HG03469 (cell line): ENCODE measurements at regions not wholly inside any gene's neighbourhood (a gene's known extent, or its start where the extent isn't known, plus 50 kb on each side); places are given as distances from the start of the nearest gene placed in this dataset.

Source experiments
- ATAC-seq: cut with Tn5 transposase; IDR thresholded peaks from one replicate; pipeline ENCODE4 v1.9.1; 2021; ENCODE audit warnings: mild to moderate bottlenecking, moderate library complexity, moderate number of reproducible peaks; ENCODE audit not compliant: unreplicated experiment

- ATAC-seq = no peak
These were observed 201.1 kb downstream of the BRD1 start for GRCh38 chr22:49626361-49627216.

DNA sequence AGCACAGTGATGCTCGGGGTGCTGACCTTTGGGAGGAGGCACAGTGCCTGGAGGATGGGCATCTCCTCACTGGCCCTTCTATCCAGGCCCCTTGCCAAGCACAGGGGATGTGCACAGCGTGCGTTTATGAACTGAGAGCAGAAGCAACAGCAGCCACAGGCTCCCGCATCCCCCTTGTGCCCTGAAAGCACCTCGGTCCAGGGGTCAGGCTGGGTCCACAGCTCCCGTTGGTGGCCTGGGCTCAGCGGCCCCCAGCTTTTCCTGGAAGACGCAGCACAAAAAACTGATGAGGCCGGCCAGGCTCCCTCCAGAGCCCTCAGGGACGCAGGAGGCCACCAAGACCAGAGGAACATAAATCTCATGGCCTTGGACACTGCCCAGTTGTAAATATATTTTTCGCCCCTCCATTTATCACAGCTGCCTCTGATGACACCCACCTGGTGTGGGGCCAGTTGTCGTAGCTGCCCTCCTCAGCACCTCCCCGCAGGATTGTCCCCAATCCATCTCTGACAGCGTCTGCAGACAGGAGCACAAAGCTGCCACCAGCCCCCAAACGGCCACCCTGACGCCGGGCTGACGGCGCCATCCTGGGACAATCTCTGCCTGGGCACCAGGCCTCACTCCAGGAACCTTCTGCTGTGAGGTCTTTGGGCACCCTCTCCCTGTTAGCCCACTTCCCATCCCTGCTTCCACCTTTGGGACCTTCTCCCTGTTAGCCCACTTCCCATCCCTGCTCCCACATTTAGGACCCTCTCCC, 203.1 kb downstream of the BRD1 start:
- no peak for ATAC-seq

DNA sequence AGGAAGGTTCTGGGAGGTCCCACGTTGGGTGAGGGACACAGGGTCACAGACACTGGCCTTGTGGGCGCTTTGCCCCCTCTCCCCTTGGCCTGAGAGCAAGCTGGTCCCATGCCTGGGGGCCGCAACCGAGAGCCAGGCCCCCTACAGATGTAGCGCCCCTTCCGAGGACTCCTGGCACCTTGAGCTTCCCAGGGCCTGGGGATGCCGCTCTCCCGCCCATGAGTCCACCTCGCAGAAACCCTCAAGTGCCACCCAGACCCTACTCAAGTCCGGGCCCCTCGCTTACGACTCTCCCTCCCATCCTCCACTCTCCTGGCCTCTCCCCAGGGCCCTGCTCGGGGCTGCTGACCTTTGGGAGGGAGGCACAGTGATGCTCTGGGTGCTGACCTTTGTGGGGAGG, 204.0 kb downstream of the BRD1 start:
- ATAC-seq = no peak

DNA sequence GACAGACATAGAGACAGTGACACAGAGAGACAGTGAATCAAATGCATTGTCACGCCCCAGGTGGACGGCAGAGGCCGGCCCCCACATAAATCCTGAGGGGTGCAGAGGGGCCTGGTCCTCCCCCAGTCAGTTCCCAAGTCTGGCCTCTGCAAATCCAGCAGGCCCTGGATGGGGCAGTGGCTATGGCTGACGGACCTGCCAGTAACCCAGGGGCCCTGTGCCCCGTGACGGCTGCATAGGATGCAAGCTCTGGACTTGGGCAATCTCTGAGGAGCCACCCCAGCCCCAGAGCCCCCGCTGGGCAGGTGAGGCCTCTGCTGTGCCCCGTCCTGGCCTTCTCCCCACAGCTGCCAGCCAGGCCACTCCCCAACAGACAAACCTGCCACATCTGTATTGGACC, 204.5 kb downstream of the BRD1 start:
- ATAC-seq = no peak

GRCh38 chr22:49622241-49623105, 205.2 kb downstream of the BRD1 start:
- ATAC-seq = no peak

- no peak for ATAC-seq
These were observed 206.0 kb downstream of the BRD1 start for GRCh38 chr22:49621601-49622210.

- no peak for ATAC-seq
These were observed 207.0 kb downstream of the BRD1 start for GRCh38 chr22:49620666-49621065.

GRCh38 chr22:49620003-49620556, 207.6 kb downstream of the BRD1 start:
- no peak for ATAC-seq

- ATAC-seq = no peak
These were observed 208.4 kb downstream of the BRD1 start for GRCh38 chr22:49619301-49619700.

GRCh38 chr22:49618677-49618953, 209.1 kb downstream of the BRD1 start:
- no peak for ATAC-seq

- ATAC-seq = no peak
These were observed 209.6 kb downstream of the BRD1 start for GRCh38 chr22:49617866-49618676.

DNA sequence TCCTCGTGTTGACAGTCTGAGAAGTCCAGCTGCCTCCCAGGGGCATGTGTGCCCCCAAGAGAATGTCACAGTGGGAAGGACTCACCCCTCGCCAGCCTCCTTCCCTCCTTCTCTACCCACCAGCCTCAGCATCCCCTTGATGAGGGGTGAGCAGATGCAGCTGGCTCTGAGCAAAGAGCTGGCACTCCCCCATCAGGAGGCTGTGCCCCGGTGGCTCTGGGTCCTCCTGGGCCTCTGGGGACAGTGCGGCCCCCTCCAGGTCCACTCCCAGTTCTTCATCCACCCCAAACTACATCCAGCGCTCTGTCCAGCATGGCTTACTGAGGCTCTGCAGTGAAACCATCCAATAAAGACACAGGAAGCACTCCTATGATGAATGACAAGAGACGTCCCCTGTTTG, 210.4 kb downstream of the BRD1 start:
- no peak for ATAC-seq

DNA sequence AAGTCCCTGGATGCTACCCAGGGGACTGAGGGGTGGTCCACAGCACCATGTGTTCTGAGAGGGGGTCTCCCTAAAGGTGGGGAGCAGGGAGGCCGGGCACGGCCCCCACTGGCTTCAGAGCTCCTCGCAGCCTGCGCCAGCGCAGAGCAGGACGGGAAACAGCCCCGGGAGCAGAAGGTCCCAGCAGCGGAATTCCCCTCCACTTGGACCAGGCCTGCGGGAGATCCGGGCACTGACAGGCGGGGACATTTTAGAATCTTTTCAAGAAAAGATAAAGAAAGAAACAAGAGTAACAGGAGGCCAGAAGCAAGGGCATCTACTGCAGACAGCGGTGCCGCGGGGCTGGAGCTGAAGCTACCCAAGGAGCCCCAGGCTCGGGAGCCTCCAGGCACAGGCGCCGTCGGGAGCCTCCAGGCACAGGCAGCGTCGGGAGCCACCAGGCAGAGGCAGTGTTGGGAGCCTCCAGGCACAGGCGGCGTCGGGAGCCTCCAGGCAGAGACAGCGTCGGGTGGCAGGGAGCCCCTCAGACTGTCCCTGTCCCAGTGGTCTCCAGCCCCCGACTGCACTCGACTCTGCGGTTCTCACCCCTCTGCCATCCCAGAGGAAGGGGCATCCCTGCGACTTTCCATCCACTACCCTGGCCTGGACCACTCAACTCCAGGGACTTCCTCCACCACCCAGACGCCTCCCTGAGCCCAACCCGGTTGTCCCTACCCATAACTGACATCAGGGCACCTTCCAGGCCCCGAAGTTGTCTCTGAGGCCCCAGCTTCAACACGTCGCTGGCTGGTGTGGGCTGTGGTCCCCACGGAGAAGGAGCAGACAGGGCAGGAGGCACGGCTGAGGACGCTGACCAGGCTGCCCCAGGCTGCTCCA, 211.1 kb downstream of the BRD1 start:
- ATAC-seq = no peak

GRCh38 chr22:49614966-49615965, 212.4 kb downstream of the BRD1 start:
- no peak for ATAC-seq

- ATAC-seq = no peak
These were observed 214.0 kb downstream of the BRD1 start for GRCh38 chr22:49613511-49614270.

GRCh38 chr22:49613108-49613507, 214.6 kb downstream of the BRD1 start:
- ATAC-seq = no peak
